Spleen (tissue), 11 donors: ENCODE measurements at regions not wholly inside any gene's neighbourhood (a gene's known extent, or its start where the extent isn't known, plus 50 kb on each side); places are given as distances from the start of the nearest gene placed in this dataset.
A peak's percentile ranks its signal among the peaks of the same experiment; 100 is the strongest.

ENCODE experiments used
- DNase-seq: peaks from one replicate; pipeline ENCODE4 v3.0.0-alpha.2; 2020
- H3K27ac ChIP-seq, 8 donors: fragments of 200-600 bp; sonication (generic) in 7 of 8; 1 replicate in 4 of 8; 2 replicates in 4 of 8; pipeline versions ENCODE4 v1.5.0 to v1.8.0; 2016 to 2021; ENCODE audit warnings: inconsistent platforms in 4 of 8, mild to moderate bottlenecking in 4 of 8, moderate library complexity in 1 of 8
- H3K27me3 ChIP-seq, 7 donors: fragments of 200-600 bp; sonication (generic) in 6 of 7; replicated peaks in 1 of 7; 1 replicate in 4 of 7; 2 replicates in 3 of 7; pipeline versions ENCODE4 v1.5.0 to v1.8.0; 2016 to 2021; ENCODE audit warnings: inconsistent platforms in 3 of 7, mild to moderate bottlenecking in 1 of 7
- H3K36me3 ChIP-seq, 6 donors: fragments of 200-600 bp; sonication (generic) in 5 of 6; 1 replicate in 4 of 6; 2 replicates in 2 of 6; pipeline versions ENCODE4 v1.5.0 to v1.8.0; 2016 to 2021; ENCODE audit warnings: inconsistent platforms in 2 of 6
- H3K4me1 ChIP-seq, 6 donors: fragments of 200-600 bp; sonication (generic) in 5 of 6; 1 replicate in 3 of 6; 2 replicates in 3 of 6; pipeline versions ENCODE4 v1.5.0 to v1.8.0; 2016 to 2021; ENCODE audit warnings: inconsistent platforms in 3 of 6
- H3K4me3 ChIP-seq, 8 donors: fragments of 200-600 bp; sonication (generic) in 7 of 8; 1 replicate in 4 of 8; 2 replicates in 4 of 8; pipeline versions ENCODE4 v1.5.0 to v1.8.0; 2016 to 2021; ENCODE audit warnings: inconsistent platforms in 4 of 8, mild to moderate bottlenecking in 4 of 8, moderate library complexity in 2 of 8
- H3K9me3 ChIP-seq, 8 donors: fragments of 200-600 bp; sonication (generic) in 7 of 8; 1 replicate in 4 of 8; 2 replicates in 4 of 8; pipeline versions ENCODE4 v1.5.0 to v1.8.0; 2016 to 2021; ENCODE audit warnings: inconsistent platforms in 4 of 8
- CTCF ChIP-seq, 11 experiments: fragments of 200-600 bp in 7 of 11; fragments of 450-650 bp in 4 of 11; sonication (generic) in 4 of 11; IDR thresholded peaks in 8 of 11; conservative IDR thresholded peaks in 3 of 11; 1 replicate in 7 of 11; 2 replicates in 4 of 11; pipeline versions ENCODE4 v1.4.0 to v1.8.0; 2016 to 2021; ENCODE audit warnings: antibody characterized with exemption in 11 of 11, inconsistent platforms in 4 of 11, mild to moderate bottlenecking in 1 of 11
- POLR2A ChIP-seq, 3 donors: fragments of 450-650 bp; IDR thresholded peaks; one replicate each; pipeline ENCODE4 v1.5.1; 2017; ENCODE audit warnings: antibody characterized with exemption in 3 of 3, mild to moderate bottlenecking in 1 of 3
- POLR2AphosphoS5 ChIP-seq, 3 donors: sonication (generic); formaldehyde crosslinking; IDR thresholded peaks; one replicate each; pipeline ENCODE4 v1.5.1; 2017; ENCODE audit warnings: antibody characterized with exemption in 3 of 3
- WGBS, 5 donors: extraction: QIAGEN DNeasy Blood & Tissue Kit in 3 of 5; methylation state at CpG; one replicate each; pipeline versions ENCODE4 v1.1.5 to v1.1.7; 2013 to 2018; 5-methylcytosine and 5-hydroxymethylcytosine counted together
- intact Hi-C: fragments of 100-400 bp; cut with DNase I; formaldehyde crosslinking; loops from one replicate; pipeline ENCODE4 v1.15.0; 2023; ENCODE audit warnings: low total_unique reads
- donor health status: healthy with polysubstance abuse.
- donor health status: DM: no; HTN: no; CAD: no; lungs with moderate emphysema.
- donor health status: DM: no; HTN: no; CAD: no.
- donor health status: Bipolar disorder and iron deficiency.
- donor health status: healthy.
- donor health status: DM: no; HTN: no; CAD: no.
- donor health status: DM: yes; HTN: yes; CAD: no.

- intact Hi-C loops: no loop called here
- Histone ChIP-seq H3K27ac (no peak overlapping the region), H3K4me1 (peaks cover 22 to 47% (median 38%) of the 10 kb centered on the region in 6 donors), H3K27me3 (peaks cover 0 to 28% (median 0%) of the 10 kb centered on the region in 7 donors), H3K36me3 (no peaks in the 10 kb centered on the region), H3K4me3 (no peak overlapping the region), H3K9me3 (no peaks in the 10 kb centered on the region)
- DNase-seq: no peak
- TF ChIP-seq POLR2A (IDR thresholded peaks at IDR 0.05): no peak
- no peak for TF ChIP-seq POLR2AphosphoS5 (IDR thresholded peaks at IDR 0.05)
- TF ChIP-seq CTCF (IDR thresholded peaks at IDR 0.05 in 8 of 11, conservative IDR thresholded peaks at IDR 0.05 in 3 of 11): no peak
Observed at GRCh38 chr15:69663441-69663840, 210.8 kb downstream of the RPLP1 start.

- H3K27ac ChIP-seq: no peak overlapping the region
- 67 to 82% (median 77%) methylated on average over 3 of the region's 3 CpGs for WGBS, 5 donors
- no peak overlapping the region for H3K4me3 ChIP-seq
- intact Hi-C loops: no loop called here
- H3K9me3 ChIP-seq: no peaks in the 10 kb centered on the region
- H3K4me1 ChIP-seq: peaks cover 27 to 52% (median 43%) of the 10 kb centered on the region in 6 donors
- DNase-seq: no peak
- no peaks in the 10 kb centered on the region for H3K36me3 ChIP-seq
- no peak for TF ChIP-seq CTCF (IDR thresholded peaks at IDR 0.05 in 8 of 11, conservative IDR thresholded peaks at IDR 0.05 in 3 of 11)
- no peak for TF ChIP-seq POLR2AphosphoS5 (IDR thresholded peaks at IDR 0.05)
- TF ChIP-seq POLR2A (IDR thresholded peaks at IDR 0.05): no peak
- H3K27me3 ChIP-seq: peaks cover 0 to 22% (median 0%) of the 10 kb centered on the region in 7 donors
Observed at GRCh38 chr15:69663982-69664381, 211.4 kb downstream of the RPLP1 start.

GRCh38 chr15:69664572-69665571 lies 212.3 kb downstream of the RPLP1 start:
- DNase-seq: no peak
- Histone ChIP-seq H3K9me3 (no peaks in the 10 kb centered on the region), H3K27me3 (peaks cover 0 to 16% (median 0%) of the 10 kb centered on the region in 7 donors), H3K4me1 (peaks cover 36 to 61% (median 52%) of the 10 kb centered on the region in 6 donors), H3K4me3 (no peak overlapping the region), H3K27ac (peak overlapping the region in 1 of 8 donors; percentile 86), H3K36me3 (no peaks in the 10 kb centered on the region)
- TF ChIP-seq POLR2A (IDR thresholded peaks at IDR 0.05) (no peak), POLR2AphosphoS5 (IDR thresholded peaks at IDR 0.05) (no peak)
- 79 to 87% (median 86%) methylated on average over 28 of the region's 28 CpGs for WGBS, 5 donors
- intact Hi-C loops: no loop called here

- peaks cover 36 to 65% (median 57%) of the 10 kb centered on the region in 6 donors for H3K4me1 ChIP-seq
- H3K9me3 ChIP-seq: no peaks in the 10 kb centered on the region
- H3K27me3 ChIP-seq: peaks cover 0 to 14% (median 0%) of the 10 kb centered on the region in 7 donors
- intact Hi-C loops: no loop called here
- no peak for DNase-seq
- whole genome bisulfite sequencing, 5 donors: 55 to 76% (median 63%) methylated on average over 9 to 10 of the region's 10 CpGs
- H3K4me3 ChIP-seq: peak overlapping the region in 1 of 8 donors; percentile 47
- peak overlapping the region in 4 of 8 donors; percentile 71 to 86 (median 81) for H3K27ac ChIP-seq
- no peaks in the 10 kb centered on the region for H3K36me3 ChIP-seq
- TF ChIP-seq POLR2AphosphoS5 (IDR thresholded peaks at IDR 0.05): no peak
- no peak for TF ChIP-seq CTCF (IDR thresholded peaks at IDR 0.05 in 8 of 11, conservative IDR thresholded peaks at IDR 0.05 in 3 of 11)
- TF ChIP-seq POLR2A (IDR thresholded peaks at IDR 0.05): no peak
Observed at GRCh38 chr15:69665641-69666111, 213.1 kb downstream of the RPLP1 start.
